HEK293 (cell line): ENCODE measurements at regions not wholly inside any gene's neighbourhood (a gene's known extent, or its start where the extent isn't known, plus 50 kb on each side); places are given as distances from the start of the nearest gene placed in this dataset.

Source experiments
- YY1 ChIP-seq: fragments of 450-650 bp; formaldehyde crosslinking; IDR thresholded peaks from 2 replicates; pipeline ENCODE4 v1.5.1; 2018; ENCODE audit warnings: missing biosample characterization, missing genetic modification characterization
- ZNF777 ChIP-seq: fragments of 450-650 bp; formaldehyde crosslinking; IDR thresholded peaks from 2 replicates; pipeline ENCODE4 v1.5.1; 2017; ENCODE audit warnings: missing biosample characterization, missing genetic modification characterization, borderline replicate concordance

DNA sequence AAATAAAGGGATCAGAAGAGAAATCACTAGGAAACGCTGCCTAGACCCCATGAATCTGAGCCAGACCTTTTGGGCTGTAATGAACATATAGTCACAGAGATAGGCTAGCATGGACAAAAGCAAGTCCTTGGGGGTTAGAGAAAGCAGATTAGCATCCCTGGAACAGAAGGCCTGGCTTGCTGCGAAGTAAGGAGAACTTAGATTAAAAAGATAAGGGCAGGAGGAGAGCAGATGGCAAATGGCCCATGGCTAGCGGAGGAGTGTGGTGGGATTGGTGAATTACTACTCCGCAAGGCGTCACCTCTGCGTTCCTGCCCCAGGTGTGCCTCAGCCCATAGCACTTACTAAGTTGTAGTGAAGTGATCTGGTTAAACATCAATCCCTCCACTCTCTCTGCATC is 92.3 kb upstream of the ZNF438 start:
- TF ChIP-seq YY1 (tag by site-specific recombination) (no peak), ZNF777 (tag by site-specific recombination) (no peak)
